ENCODE measurements at regions not wholly inside any gene's neighbourhood (a gene's known extent, or its start where the extent isn't known, plus 50 kb on each side); places are given as distances from the start of the nearest gene placed in this dataset.

DNA sequence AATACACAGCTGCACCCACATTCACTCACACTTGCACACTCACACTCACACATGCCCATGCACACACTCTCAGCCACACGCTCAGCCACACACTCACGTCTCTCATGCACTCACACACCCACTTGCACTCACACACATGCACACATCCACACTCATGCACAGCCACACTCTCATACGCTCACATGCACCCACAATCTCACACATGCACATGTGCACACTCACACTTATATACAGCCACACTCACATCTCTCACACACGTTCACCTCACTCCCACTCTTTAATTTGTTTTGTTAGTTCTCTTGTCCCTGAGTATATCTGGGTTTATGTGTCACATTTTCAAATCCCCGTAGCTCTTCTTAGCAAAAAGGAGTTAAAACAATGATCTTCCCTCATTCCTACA lies 114.9 kb downstream of the LRATD1 start:
- TF ChIP-seq POLR2AphosphoS5 (IDR thresholded peaks at IDR 0.05; ENCODE audit: low read depth), result no peak
- TF ChIP-seq, protein P1, sequence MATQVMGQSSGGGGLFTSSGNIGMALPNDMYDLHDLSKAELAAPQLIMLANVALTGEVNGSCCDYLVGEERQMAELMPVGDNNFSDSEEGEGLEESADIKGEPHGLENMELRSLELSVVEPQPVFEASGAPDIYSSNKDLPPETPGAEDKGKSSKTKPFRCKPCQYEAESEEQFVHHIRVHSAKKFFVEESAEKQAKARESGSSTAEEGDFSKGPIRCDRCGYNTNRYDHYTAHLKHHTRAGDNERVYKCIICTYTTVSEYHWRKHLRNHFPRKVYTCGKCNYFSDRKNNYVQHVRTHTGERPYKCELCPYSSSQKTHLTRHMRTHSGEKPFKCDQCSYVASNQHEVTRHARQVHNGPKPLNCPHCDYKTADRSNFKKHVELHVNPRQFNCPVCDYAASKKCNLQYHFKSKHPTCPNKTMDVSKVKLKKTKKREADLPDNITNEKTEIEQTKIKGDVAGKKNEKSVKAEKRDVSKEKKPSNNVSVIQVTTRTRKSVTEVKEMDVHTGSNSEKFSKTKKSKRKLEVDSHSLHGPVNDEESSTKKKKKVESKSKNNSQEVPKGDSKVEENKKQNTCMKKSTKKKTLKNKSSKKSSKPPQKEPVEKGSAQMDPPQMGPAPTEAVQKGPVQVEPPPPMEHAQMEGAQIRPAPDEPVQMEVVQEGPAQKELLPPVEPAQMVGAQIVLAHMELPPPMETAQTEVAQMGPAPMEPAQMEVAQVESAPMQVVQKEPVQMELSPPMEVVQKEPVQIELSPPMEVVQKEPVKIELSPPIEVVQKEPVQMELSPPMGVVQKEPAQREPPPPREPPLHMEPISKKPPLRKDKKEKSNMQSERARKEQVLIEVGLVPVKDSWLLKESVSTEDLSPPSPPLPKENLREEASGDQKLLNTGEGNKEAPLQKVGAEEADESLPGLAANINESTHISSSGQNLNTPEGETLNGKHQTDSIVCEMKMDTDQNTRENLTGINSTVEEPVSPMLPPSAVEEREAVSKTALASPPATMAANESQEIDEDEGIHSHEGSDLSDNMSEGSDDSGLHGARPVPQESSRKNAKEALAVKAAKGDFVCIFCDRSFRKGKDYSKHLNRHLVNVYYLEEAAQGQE (IDR thresholded peaks at IDR 0.05; ENCODE audit: insufficient replicate concordance, low read depth), result no peak
- no peak for TF ChIP-seq SPI1 (IDR thresholded peaks at IDR 0.05; ENCODE audit: borderline replicate concordance, low read depth)
- TF ChIP-seq GABPA (IDR thresholded peaks at IDR 0.05; ENCODE audit: low read depth), result no peak
- TF ChIP-seq, protein P2, sequence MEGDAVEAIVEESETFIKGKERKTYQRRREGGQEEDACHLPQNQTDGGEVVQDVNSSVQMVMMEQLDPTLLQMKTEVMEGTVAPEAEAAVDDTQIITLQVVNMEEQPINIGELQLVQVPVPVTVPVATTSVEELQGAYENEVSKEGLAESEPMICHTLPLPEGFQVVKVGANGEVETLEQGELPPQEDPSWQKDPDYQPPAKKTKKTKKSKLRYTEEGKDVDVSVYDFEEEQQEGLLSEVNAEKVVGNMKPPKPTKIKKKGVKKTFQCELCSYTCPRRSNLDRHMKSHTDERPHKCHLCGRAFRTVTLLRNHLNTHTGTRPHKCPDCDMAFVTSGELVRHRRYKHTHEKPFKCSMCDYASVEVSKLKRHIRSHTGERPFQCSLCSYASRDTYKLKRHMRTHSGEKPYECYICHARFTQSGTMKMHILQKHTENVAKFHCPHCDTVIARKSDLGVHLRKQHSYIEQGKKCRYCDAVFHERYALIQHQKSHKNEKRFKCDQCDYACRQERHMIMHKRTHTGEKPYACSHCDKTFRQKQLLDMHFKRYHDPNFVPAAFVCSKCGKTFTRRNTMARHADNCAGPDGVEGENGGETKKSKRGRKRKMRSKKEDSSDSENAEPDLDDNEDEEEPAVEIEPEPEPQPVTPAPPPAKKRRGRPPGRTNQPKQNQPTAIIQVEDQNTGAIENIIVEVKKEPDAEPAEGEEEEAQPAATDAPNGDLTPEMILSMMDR (IDR thresholded peaks at IDR 0.05; ENCODE audit: insufficient read depth, low read length), result no peak
- DNase-seq (ENCODE audit: low read depth in 1 of 2, low spot score in 1 of 2), result no peak
- Histone ChIP-seq H3K27ac (replicated peaks) (no peak overlapping the region), H3K27me3 (ENCODE audit: insufficient read depth, poor library complexity, severe bottlenecking) (no peaks in the 10 kb centered on the region), H3K4me3 (replicated peaks; ENCODE audit: insufficient read depth, low read length) (no peak overlapping the region)

GRCh38 chr2:14749884-14750283 lies 117.4 kb downstream of the LRATD1 start:
- H3K27me3 ChIP-seq (ENCODE audit: insufficient read depth, poor library complexity, severe bottlenecking), result no peaks in the 10 kb centered on the region
- no peak overlapping the region for H3K27ac ChIP-seq (replicated peaks)
- no peak overlapping the region for H3K4me3 ChIP-seq (replicated peaks; ENCODE audit: insufficient read depth, low read length)
- TF ChIP-seq POLR2AphosphoS5 (IDR thresholded peaks at IDR 0.05; ENCODE audit: low read depth) (no peak), GABPA (IDR thresholded peaks at IDR 0.05; ENCODE audit: low read depth) (no peak), SPI1 (IDR thresholded peaks at IDR 0.05; ENCODE audit: borderline replicate concordance, low read depth) (no peak)
- TF ChIP-seq, protein P1 (IDR thresholded peaks at IDR 0.05; ENCODE audit: insufficient replicate concordance, low read depth), result no peak
- TF ChIP-seq, protein P2 (IDR thresholded peaks at IDR 0.05; ENCODE audit: insufficient read depth, low read length), result no peak
- no peak for DNase-seq (ENCODE audit: low read depth in 1 of 2, low spot score in 1 of 2)

- H3K4me3 ChIP-seq (replicated peaks; ENCODE audit: insufficient read depth, low read length), result no peak overlapping the region
Observed at GRCh38 chr2:14750433-14750832, 117.9 kb downstream of the LRATD1 start.

More at GRCh38 chr2:14750433-14750832, 117.9 kb downstream of the LRATD1 start:
- TF ChIP-seq, protein P2 (IDR thresholded peaks at IDR 0.05; ENCODE audit: insufficient read depth, low read length), result no peak
- TF ChIP-seq GABPA (IDR thresholded peaks at IDR 0.05; ENCODE audit: low read depth) (no peak), POLR2AphosphoS5 (IDR thresholded peaks at IDR 0.05; ENCODE audit: low read depth) (no peak), SPI1 (IDR thresholded peaks at IDR 0.05; ENCODE audit: borderline replicate concordance, low read depth) (no peak)
- TF ChIP-seq, protein P1 (IDR thresholded peaks at IDR 0.05; ENCODE audit: insufficient replicate concordance, low read depth), result no peak
- no peaks in the 10 kb centered on the region for H3K27me3 ChIP-seq (ENCODE audit: insufficient read depth, poor library complexity, severe bottlenecking)
- DNase-seq (ENCODE audit: low read depth in 1 of 2, low spot score in 1 of 2), result no peak
- no peak overlapping the region for H3K27ac ChIP-seq (replicated peaks)

Measured in HL-60 (cell line).